ENCODE measurements at regions not wholly inside any gene's neighbourhood (a gene's known extent, or its start where the extent isn't known, plus 50 kb on each side); places are given as distances from the start of the nearest gene placed in this dataset.

GRCh38 chr16:35910409-35910808 is 2451.0 kb downstream of the TP53TG3F start:
- 72 to 78% (median 75%) methylated on average over 4 of the region's 4 CpGs for WGBS, 3 donors
- Histone ChIP-seq H3K9me3 (no peaks in the 10 kb centered on the region), H3K27ac (no peak overlapping the region), H3K4me1 (no peaks in the 10 kb centered on the region), H3K27me3 (ENCODE audit: insufficient read depth in 3 of 3, low read length in 2 of 3) (no peaks in the 10 kb centered on the region), H3K4me3 (no peak overlapping the region), H3K36me3 (ENCODE audit: insufficient read depth in 1 of 2, low read depth in 1 of 2) (no peaks in the 10 kb centered on the region)
- intact Hi-C loops (cut with DNase I), result loop anchor here in 1 of 2 donors (10.0 kb wide), 1 partner anchor 64 kb away; no protein-coding TSS in a partner anchor
- TF ChIP-seq CTCF (IDR thresholded peaks at IDR 0.05), result no peak
- no peak for ATAC-seq
- DNase-seq, result no peak

GRCh38 chr16:35911899-35912298 is 2452.5 kb downstream of the TP53TG3F start:
- H3K36me3 ChIP-seq (ENCODE audit: insufficient read depth in 1 of 2, low read depth in 1 of 2), result no peaks in the 10 kb centered on the region
- intact Hi-C loops (cut with DNase I), result loop anchor here in 1 of 2 donors (10.0 kb wide), 1 partner anchor 63 kb away; no protein-coding TSS in a partner anchor
- H3K9me3 ChIP-seq, result no peaks in the 10 kb centered on the region
- no peaks in the 10 kb centered on the region for H3K27me3 ChIP-seq (ENCODE audit: insufficient read depth in 3 of 3, low read length in 2 of 3)
- no peak overlapping the region for H3K27ac ChIP-seq
- no peak for TF ChIP-seq CTCF (IDR thresholded peaks at IDR 0.05)
- DNase-seq (no peak), ATAC-seq (no peak)
- H3K4me1 ChIP-seq, result no peaks in the 10 kb centered on the region
- WGBS, 3 donors, result 71 to 82% (median 76%) methylated on average over 8 of the region's 8 CpGs
- no peak overlapping the region for H3K4me3 ChIP-seq

GRCh38 chr16:35931722-35932121 is 2472.3 kb downstream of the TP53TG3F start:
- Histone ChIP-seq H3K9me3 (peaks cover 14% of the 10 kb centered on the region), H3K27me3 (ENCODE audit: insufficient read depth in 3 of 3, low read length in 2 of 3) (no peaks in the 10 kb centered on the region), H3K27ac (no peak overlapping the region), H3K4me3 (no peak overlapping the region), H3K4me1 (no peaks in the 10 kb centered on the region), H3K36me3 (ENCODE audit: insufficient read depth in 1 of 2, low read depth in 1 of 2) (no peaks in the 10 kb centered on the region)
- no peak for TF ChIP-seq CTCF (IDR thresholded peaks at IDR 0.05)
- ATAC-seq (no peak), DNase-seq (no peak)
- 70 to 73% (median 72%) methylated on average over 3 of the region's 3 CpGs for WGBS, 3 donors
- intact Hi-C loops (cut with DNase I), result no loop called here
